GM21576 (cell line): ENCODE measurements at regions not wholly inside any gene's neighbourhood (a gene's known extent, or its start where the extent isn't known, plus 50 kb on each side); places are given as distances from the start of the nearest gene placed in this dataset.

Experiments used
- ATAC-seq: cut with Tn5 transposase; IDR thresholded peaks from one replicate; pipeline ENCODE4 v1.9.1; 2021; ENCODE audit warnings: mild to moderate bottlenecking, moderate library complexity; ENCODE audit not compliant: unreplicated experiment

- no peak for ATAC-seq
Measured at GRCh38 chr3:193897731-193898180, 238.2 kb upstream of the HES1 start.

DNA sequence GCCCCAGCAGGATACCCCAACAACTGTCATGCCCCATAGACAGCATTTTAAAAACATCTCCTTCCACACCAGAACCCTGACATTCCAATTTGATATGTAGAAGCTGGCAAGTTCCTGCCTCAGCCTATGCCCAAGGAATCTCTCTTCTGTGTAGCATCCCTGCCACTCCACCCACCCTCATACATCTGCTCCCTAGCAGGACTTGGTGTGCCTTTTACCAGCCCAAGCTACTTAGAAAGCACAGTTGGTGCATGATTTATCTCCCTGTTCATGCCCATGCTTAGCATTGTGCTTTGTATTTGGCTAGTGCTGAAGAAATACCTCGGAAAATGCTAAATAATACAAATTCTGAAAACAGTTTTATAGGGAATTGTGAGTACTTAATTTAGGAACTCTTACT lies 236.9 kb upstream of the HES1 start:
- no peak for ATAC-seq

DNA sequence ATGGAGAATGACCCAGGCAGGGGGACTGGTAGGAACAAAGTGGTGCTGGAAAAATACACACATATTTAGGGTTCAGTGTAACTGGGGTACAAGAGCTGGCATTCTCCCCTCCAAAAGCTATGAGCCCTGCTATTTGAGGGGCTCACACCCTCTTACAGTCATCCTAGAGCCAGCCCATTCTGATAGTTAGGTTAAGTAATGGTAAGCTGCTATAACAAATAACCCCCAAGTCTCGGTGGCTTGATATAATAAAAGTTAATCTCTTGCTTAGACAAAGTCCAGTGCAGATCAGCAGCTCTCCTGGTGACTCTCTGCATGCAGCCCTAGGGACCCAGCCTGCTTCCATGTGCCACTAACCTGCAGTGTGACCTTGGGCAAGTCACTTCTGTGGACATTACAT lies 234.9 kb upstream of the HES1 start:
- no peak for ATAC-seq

- ATAC-seq: no peak
Measured at GRCh38 chr3:193902607-193903511, 233.1 kb upstream of the HES1 start.

DNA sequence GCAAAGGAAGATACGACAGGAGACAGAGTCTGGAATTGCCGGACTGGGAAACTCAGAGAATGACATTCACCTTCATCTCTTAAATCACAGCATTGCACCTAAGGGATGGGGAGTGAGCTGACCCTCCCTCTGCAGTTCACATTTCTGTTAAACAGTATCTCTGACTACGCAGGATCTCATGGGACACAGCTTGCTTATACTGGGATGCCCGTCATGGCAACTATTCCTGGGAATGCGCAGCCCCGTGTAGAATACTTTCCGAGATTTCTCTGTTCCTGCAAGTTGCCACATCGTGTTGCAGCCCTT lies 232.5 kb upstream of the HES1 start:
- no peak for ATAC-seq

- no peak for ATAC-seq
Measured at GRCh38 chr3:193903966-193904365, 232.0 kb upstream of the HES1 start.

DNA sequence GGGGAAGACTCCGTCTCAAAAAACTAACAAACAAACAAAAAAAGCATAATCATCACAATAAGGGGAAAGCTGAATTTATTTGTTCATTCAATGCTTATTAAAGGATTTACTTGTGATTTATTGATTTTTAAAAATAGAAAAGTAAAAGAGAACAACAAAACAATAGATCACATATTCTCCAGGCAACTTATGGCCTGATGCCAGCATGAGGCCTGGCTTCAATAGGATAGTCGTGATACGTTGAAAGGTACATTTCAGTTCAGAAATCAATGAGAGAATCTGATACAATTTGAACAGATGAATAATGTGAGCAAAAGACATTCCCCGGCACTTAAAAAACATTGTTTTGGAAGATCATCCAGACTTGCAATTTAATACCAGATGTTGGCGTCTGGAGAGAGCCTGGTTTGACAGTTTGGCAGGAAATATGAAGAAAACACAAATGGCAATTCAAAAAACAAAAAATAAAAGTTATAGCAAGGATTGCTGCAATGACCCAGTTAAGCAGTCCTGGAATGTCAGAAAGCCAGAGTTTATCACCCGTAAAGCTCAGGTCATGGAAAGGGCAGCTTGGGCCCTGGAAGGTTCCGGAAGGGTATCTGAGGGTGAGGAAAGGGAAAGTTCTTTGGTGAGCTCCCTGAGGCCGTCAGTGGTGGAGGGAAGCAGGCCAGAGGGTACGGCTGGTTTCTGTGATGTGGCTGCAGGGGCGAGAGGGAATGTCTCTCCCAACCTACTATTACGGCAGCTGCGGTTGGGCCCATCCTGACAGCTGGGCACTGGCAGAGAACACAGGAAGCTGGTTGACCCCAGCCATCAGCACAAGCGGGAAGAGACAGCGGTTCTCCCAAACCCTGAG lies 230.2 kb upstream of the HES1 start:
- ATAC-seq: no peak

- ATAC-seq: no peak
Measured at GRCh38 chr3:193906849-193907410, 229.0 kb upstream of the HES1 start.

DNA sequence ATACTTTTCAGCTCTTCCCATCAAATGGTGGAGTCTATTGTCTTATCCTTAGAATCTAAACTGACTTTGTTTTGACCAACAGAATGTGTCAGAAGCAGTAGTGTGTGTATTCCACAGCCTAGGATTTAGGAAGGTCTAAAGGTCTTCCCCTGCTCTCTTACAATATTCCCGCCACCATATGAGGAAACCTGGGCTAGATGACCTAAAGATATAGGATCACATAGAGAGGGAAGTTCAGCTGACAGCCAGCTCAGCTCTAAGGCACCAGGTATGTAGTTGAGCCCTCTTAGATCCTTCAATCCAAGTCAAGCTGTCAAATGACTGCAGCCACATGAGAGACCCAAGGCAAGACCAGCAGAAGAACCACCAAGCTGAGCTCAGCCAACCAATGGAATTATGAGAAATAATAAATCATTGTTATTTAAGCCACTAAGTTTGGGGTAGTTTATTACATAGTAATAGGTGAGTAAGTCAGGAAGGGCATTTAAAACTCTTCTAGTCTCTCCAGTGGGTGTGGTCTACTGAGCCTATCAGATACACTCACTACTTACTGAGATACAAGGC lies 227.7 kb upstream of the HES1 start:
- no peak for ATAC-seq

- ATAC-seq: peak; percentile 83
Measured at GRCh38 chr3:193909387-193909786, 226.6 kb upstream of the HES1 start.

GRCh38 chr3:193910310-193910709 lies 225.6 kb upstream of the HES1 start:
- no peak for ATAC-seq

GRCh38 chr3:193910886-193911738 lies 224.8 kb upstream of the HES1 start:
- ATAC-seq: no peak

DNA sequence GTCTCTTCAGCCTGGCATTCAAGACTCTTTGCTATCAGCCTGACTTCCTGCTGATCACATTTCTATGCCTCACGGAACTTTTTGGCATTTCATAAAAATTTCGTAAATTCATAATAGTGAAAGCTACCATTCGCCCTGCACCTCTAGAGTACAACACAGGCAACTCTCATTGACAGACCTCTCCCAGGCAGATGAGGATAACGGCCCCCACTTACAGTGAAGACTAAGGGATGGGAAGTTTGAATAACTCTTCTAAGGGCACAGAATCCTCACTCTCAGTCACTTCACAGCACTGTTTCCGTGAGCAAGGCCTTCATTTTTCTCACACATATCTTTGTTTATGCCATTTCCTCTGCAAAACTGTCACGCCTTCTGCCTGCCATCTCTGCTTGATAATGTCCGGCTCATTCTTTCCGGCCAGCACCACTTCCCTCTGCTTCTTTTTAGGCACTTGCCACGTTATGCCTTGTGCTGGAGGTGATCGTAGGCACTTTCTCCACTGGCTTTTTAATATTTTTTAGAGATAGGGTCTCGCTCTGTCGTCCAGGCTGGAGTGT lies 224.1 kb upstream of the HES1 start:
- ATAC-seq: no peak

DNA sequence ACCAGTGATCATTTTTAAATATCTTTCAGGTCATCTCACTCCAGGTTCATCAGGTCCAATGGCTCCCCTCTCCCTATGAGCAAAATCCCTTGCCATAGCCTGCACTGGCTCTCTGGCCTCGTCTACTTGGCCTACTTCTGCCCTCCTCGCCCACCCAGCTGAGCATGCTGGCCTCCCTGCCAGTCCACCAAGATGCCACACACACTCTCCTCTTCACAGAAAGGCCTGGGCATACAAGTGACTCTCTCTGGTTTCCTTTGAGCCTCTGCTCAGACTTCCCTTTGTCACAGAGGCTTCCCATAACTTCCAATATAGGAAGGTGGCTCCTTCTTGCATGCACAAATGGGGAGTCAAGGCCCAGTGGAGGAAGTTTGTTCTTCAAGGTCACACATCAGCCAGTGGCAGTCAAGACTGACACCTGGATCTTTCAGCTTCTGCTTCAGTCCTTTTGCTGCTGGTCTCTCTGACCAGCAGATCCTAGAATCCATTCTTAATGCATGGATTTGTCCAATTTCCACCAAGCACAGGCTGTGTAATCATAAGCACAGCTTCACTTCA lies 223.2 kb upstream of the HES1 start:
- no peak for ATAC-seq

DNA sequence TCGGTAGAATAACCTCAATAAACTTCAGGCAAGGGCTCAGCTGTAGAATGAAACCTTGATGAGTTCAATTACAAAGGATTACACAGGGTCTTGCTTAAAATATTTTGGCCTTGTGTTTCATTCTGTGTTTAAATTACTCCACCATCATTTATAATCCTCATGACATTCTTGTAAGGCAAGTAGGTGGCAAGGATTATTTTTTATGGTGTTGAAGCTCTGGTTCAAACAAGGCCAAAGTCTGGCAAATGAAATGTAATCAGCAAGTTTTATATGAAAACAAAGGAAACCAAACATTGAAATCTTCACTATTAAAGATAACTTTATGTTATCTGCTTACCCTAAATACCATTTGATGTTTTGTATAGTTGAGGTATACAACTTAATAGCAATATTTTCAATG lies 221.3 kb upstream of the HES1 start:
- ATAC-seq: no peak

DNA sequence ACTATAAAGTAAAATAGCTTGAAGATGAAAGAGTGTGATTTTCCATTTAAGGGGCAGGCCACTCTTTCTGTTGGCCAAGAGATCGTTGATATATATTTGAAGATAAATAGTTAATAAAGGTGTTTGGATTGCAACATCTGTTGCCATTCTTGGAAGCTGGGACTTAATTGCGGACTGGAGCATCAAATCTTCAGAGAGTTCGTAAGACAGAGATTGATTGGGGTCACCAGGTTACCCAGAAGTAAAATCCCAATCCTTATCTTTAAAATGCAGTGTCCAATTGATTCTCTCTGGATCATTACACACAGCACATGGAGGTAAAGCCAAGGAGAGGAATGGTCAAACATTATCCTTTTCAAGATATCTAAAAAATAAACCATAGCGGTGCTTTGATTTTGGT lies 220.8 kb upstream of the HES1 start:
- no peak for ATAC-seq

GRCh38 chr3:193915613-193916012 lies 220.3 kb upstream of the HES1 start:
- ATAC-seq: no peak

GRCh38 chr3:193917158-193917557 lies 218.8 kb upstream of the HES1 start:
- ATAC-seq: no peak

DNA sequence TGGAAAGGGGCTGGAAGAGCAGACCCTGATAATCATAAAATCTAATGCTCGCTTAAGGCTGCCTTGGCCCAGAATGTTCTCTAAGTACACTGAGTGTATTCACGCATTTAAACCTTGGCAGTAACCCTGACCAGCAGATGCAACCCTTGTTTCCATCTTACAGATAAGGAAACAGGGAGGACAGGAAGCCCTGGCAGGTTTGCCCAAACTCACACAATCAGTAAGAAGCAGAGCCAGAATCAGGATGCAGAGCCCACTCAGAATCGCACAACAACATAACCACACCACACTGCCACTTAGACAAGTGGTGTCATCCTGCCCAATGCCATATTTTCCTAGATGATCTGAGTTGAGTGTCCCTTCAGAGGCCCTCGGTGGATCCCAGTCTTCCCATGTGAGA lies 214.5 kb upstream of the HES1 start:
- no peak for ATAC-seq
